IMR-90 (cell line): ENCODE measurements at regions not wholly inside any gene's neighbourhood (a gene's known extent, or its start where the extent isn't known, plus 50 kb on each side); places are given as distances from the start of the nearest gene placed in this dataset.
A peak's percentile ranks its signal among the peaks of the same experiment; 100 is the strongest.

Source experiments
- ATAC-seq: fragments of 200-7000 bp; cut with Tn5 transposase; 2 replicates; pipeline ENCODE4 v1.9.1; 2020; ENCODE audit warnings: low read depth, mild to moderate bottlenecking, moderate library complexity
- BruUV-seq: library from RNA; stranded (reverse); fragments of 400-500 nt; replicated peaks from 2 replicates; lab custom pipeline; 2021; lab: Mats Ljungman, UMichigan
- CTCF ChIA-PET: fragments of 300-600 bp; formaldehyde crosslinking; extraction: SDS; loops from one replicate; lab custom pipeline; 2021; ENCODE audit warnings: antibody characterized with exemption; lab: Yijun Ruan, JAX
- POLR2A ChIA-PET: fragments of 300-600 bp; sonication (Branson Sonifier 250); formaldehyde crosslinking; loops from one replicate; lab custom pipeline; 2022; ENCODE audit warnings: antibody characterized with exemption; ENCODE audit not compliant: unreplicated experiment; lab: Charles Lee
- DNase-seq: peaks from one replicate; pipeline ENCODE4 v3.0.0; 2013
- H2AFZ ChIP-seq: replicated peaks from 2 replicates; pipeline ENCODE3; 2013; ENCODE audit warnings: low read length, mild to moderate bottlenecking; ENCODE audit not compliant: poor library complexity
- H2AK5ac ChIP-seq: 2 replicates; pipeline ENCODE4 v1.6.1; 2013; ENCODE audit warnings: low read depth, low read length, inconsistent platforms
- H2AK9ac ChIP-seq: replicated peaks from 2 replicates; pipeline ENCODE3; 2013; ENCODE audit warnings: mild to moderate bottlenecking, low read depth, low read length, moderate library complexity; ENCODE audit not compliant: poor library complexity
- H2BK120ac ChIP-seq: 2 replicates; pipeline ENCODE4 v1.6.1; 2013; ENCODE audit warnings: low read depth, low read length, inconsistent platforms
- H2BK15ac ChIP-seq: 3 replicates; pipeline ENCODE4 v1.6.1; 2013; ENCODE audit warnings: low read depth, low read length, inconsistent platforms
- H2BK20ac ChIP-seq: 2 replicates; pipeline ENCODE4 v1.6.1; 2013; ENCODE audit warnings: low read depth, mild to moderate bottlenecking, inconsistent platforms, low read length, moderate library complexity
- H2BK5ac ChIP-seq: 2 replicates; pipeline ENCODE4 v1.6.1; 2013; ENCODE audit warnings: mild to moderate bottlenecking, low read depth, low read length, inconsistent platforms; ENCODE audit not compliant: poor library complexity, severe bottlenecking
- H3K14ac ChIP-seq: replicated peaks from 2 replicates; pipeline ENCODE4 v1.6.1; 2013; ENCODE audit warnings: low read depth, low read length, inconsistent platforms
- H3K18ac ChIP-seq: 2 replicates; pipeline ENCODE4 v1.6.1; 2013; ENCODE audit warnings: low read depth, low read length, control low read depth
- H3K23ac ChIP-seq: 2 replicates; pipeline ENCODE4 v1.6.1; 2013; ENCODE audit warnings: low read depth, low read length, inconsistent platforms
- H3K27ac ChIP-seq: 2 replicates; pipeline ENCODE4 v1.5.1; 2013; ENCODE audit warnings: mild to moderate bottlenecking, control low read depth, low read length; ENCODE audit not compliant: insufficient read depth
- H3K27me3 ChIP-seq: 2 replicates; pipeline ENCODE4 v1.6.1; 2013; ENCODE audit warnings: low read length; ENCODE audit not compliant: control insufficient read depth, insufficient read depth
- H3K36me3 ChIP-seq: 2 replicates; pipeline ENCODE4 v1.6.1; 2013; ENCODE audit warnings: low read length, mixed read lengths; ENCODE audit not compliant: control insufficient read depth, insufficient read depth
- H3K4ac ChIP-seq: 2 replicates; pipeline ENCODE4 v1.6.1; 2013; ENCODE audit warnings: low read depth, low read length, inconsistent platforms
- H3K4me1 ChIP-seq: 2 replicates; pipeline ENCODE4 v1.6.1; 2013; ENCODE audit warnings: low read length, mixed read lengths; ENCODE audit not compliant: control insufficient read depth, insufficient read depth
- H3K4me2 ChIP-seq: 2 replicates; pipeline ENCODE4 v1.6.1; 2013; ENCODE audit warnings: low read depth, mild to moderate bottlenecking, control low read depth, low read length, moderate library complexity
- H3K4me3 ChIP-seq: 2 replicates; pipeline ENCODE4 v1.5.1; 2013; ENCODE audit warnings: low read depth, mild to moderate bottlenecking, control low read depth, low read length, moderate library complexity; ENCODE audit not compliant: insufficient read depth
- H3K56ac ChIP-seq: 2 replicates; pipeline ENCODE4 v1.6.1; 2013; ENCODE audit warnings: low read length, inconsistent platforms; ENCODE audit not compliant: insufficient read depth; ENCODE audit errors: extremely low read depth
- H3K79me1 ChIP-seq, 2 experiments: 2 replicates each; pipeline ENCODE4 v1.6.1; 2013; ENCODE audit warnings: low read length in 2 of 2, inconsistent platforms in 1 of 2, low read depth in 1 of 2
- H3K9ac ChIP-seq: 2 replicates; pipeline ENCODE4 v1.6.1; 2013; ENCODE audit warnings: low read depth, low read length, control low read depth
- H3K9me1 ChIP-seq: 2 replicates; pipeline ENCODE4 v1.6.1; 2013; ENCODE audit warnings: low read length, inconsistent platforms; ENCODE audit not compliant: insufficient read depth
- H3K9me3 ChIP-seq: 2 replicates; pipeline ENCODE4 v1.6.1; 2013; ENCODE audit warnings: low read length; ENCODE audit not compliant: control insufficient read depth, insufficient read depth
- H4K20me1 ChIP-seq: 2 replicates; pipeline ENCODE4 v1.6.1; 2013; ENCODE audit warnings: low read length, inconsistent platforms; ENCODE audit not compliant: insufficient read depth
- H4K5ac ChIP-seq: 2 replicates; pipeline ENCODE4 v1.6.1; 2013; ENCODE audit warnings: mild to moderate bottlenecking, low read depth, low read length, control low read depth
- H4K8ac ChIP-seq, 2 experiments: 2 replicates each; pipeline ENCODE4 v1.6.1; 2013; ENCODE audit warnings: low read depth in 2 of 2, low read length in 2 of 2, control low read depth in 1 of 2, inconsistent platforms in 1 of 2
- H4K91ac ChIP-seq: 2 replicates; pipeline ENCODE4 v1.6.1; 2013; ENCODE audit warnings: low read depth, low read length, inconsistent platforms; ENCODE audit not compliant: insufficient read depth
- CHD1 ChIP-seq: IDR thresholded peaks from 2 replicates; pipeline ENCODE4 v1.6.1; 2012; ENCODE audit warnings: low read depth, low read length, improper control_type of control experiment
- FOS ChIP-seq: fragments of 150-350 bp; IDR thresholded peaks from 2 replicates; pipeline ENCODE4 v1.6.1; 2016; ENCODE audit warnings: low read depth, low read length
- MAZ ChIP-seq: IDR thresholded peaks from 2 replicates; pipeline ENCODE4 v1.6.1; 2012; ENCODE audit warnings: low read depth, mild to moderate bottlenecking, low read length, improper control_type of control experiment, moderate library complexity, borderline replicate concordance
- MXI1 ChIP-seq: IDR thresholded peaks from 2 replicates; pipeline ENCODE4 v1.6.1; 2012; ENCODE audit warnings: low read depth, mild to moderate bottlenecking, low read length, moderate library complexity, borderline replicate concordance
- NFE2L2 ChIP-seq: fragments of 150-350 bp; IDR thresholded peaks from 2 replicates; pipeline ENCODE4 v1.6.1; 2016; ENCODE audit warnings: low read depth, mild to moderate bottlenecking, low read length
- RAD21 ChIP-seq: IDR thresholded peaks from 2 replicates; pipeline ENCODE4 v1.6.1; 2012; ENCODE audit warnings: low read length, improper control_type of control experiment
- RCOR1 ChIP-seq: IDR thresholded peaks from 2 replicates; pipeline ENCODE4 v1.6.1; 2012; ENCODE audit warnings: mild to moderate bottlenecking, low read length, improper control_type of control experiment; ENCODE audit not compliant: insufficient replicate concordance
- USF2 ChIP-seq: fragments of 150-350 bp; IDR thresholded peaks from 2 replicates; pipeline ENCODE4 v1.6.1; 2017; ENCODE audit warnings: mild to moderate bottlenecking, antibody characterized with exemption, low read length, low read depth
- WGBS, 2 experiments: methylation state at CpG; one replicate each; pipeline versions ENCODE4 v1.1.5 to v1.1.7; 2013; ENCODE audit warnings: missing lambda C conversion rate in 2 of 2; ENCODE audit not compliant: insufficient read length in 1 of 2; ENCODE audit errors: extremely low coverage in 2 of 2; 5-methylcytosine and 5-hydroxymethylcytosine counted together
- dilution Hi-C: fragments of 300-500 bp; cut with HindIII; formaldehyde crosslinking; loops from one replicate; pipeline ENCODE4 v1.14.3; 2018; ENCODE audit warnings: low sequenced_read_pairs; ENCODE audit not compliant: unreplicated experiment
- in situ Hi-C: fragments of 300-500 bp; cut with MboI; formaldehyde crosslinking; loops from 3 replicates; pipeline ENCODE4 v1.14.3; 2019; ENCODE audit warnings: low sequenced_read_pairs, inconsistent platforms, mixed read lengths
- intact Hi-C: fragments of 100-400 bp; cut with micrococcal nuclease; formaldehyde crosslinking; loops from 2 replicates; pipeline ENCODE4 v1.10.0; 2022
- TF ChIP-seq, protein P1 (sequence below): fragments of 150-350 bp; IDR thresholded peaks from 2 replicates; pipeline ENCODE4 v1.6.1; 2016; ENCODE audit warnings: low read depth, mild to moderate bottlenecking, low read length, moderate library complexity, borderline replicate concordance

DNA sequence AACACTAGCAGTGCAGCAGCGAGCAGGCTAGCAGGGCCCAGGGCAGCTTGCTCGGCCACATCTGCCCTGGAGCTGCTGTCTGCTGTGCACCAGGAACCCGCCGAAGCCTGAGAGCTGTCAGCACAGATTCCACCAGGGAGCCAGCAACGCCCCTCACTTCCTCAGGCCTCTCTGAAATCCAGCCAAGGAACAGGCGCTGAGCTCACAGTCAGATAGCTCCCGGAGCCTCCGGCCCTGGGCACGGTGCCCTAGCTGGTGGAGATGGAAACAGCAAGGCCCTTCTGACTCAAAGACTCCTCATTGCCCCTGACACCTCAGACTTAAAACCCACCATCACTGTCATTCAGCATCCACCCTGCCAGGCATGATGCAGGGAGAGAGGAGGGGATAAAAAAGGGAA is 839.4 kb downstream of the MAFB start:
- Histone ChIP-seq H2AFZ (peak overlapping the region; percentile 53), H3K36me3 (no peaks in the 10 kb centered on the region), H2AK5ac (no peak overlapping the region), H3K9me1 (peaks cover 10% of the 10 kb centered on the region), H2BK5ac (peak overlapping the region; percentile 16), H3K4me1 (peaks cover 33% of the 10 kb centered on the region), H4K8ac (peak overlapping the region; percentile 14 to 61; a peak in 3 of 4 replicates), H3K4me3 (no peak overlapping the region), H2BK120ac (peak overlapping the region; percentile 35), H3K14ac (peak overlapping the region; percentile 27; the same call in 1 of the 2 replicates), H3K27ac (no peak overlapping the region), H4K91ac (peak overlapping the region; percentile 53; the same call in 1 of the 2 replicates), H2AK9ac (peak overlapping the region; percentile 56), H4K20me1 (no peaks in the 10 kb centered on the region), H3K23ac (no peak overlapping the region), H3K18ac (no peak overlapping the region; the same call in 1 of the 2 replicates), H2BK20ac (peak overlapping the region; percentile 47; the same call in 1 of the 2 replicates), H3K4me2 (peak overlapping the region; percentile 43; the same call in 1 of the 2 replicates), H3K9ac (no peak overlapping the region), H3K9me3 (no peaks in the 10 kb centered on the region), H2BK15ac (no peak overlapping the region), H4K5ac (no peak overlapping the region), H3K56ac (no peak overlapping the region), H3K4ac (peak overlapping the region; percentile 51), H3K79me1 (no peaks in the 10 kb centered on the region), H3K27me3 (peaks cover 6% of the 10 kb centered on the region; the same call in 1 of the 2 replicates)
- no TSS peak for BruUV-seq
- 5% methylated on average over 4 of the region's 9 CpGs; no CpG with 5 or more reads in 1 of the 2 experiments for WGBS, 2 experiments
- ATAC-seq (peak; percentile 83), DNase-seq (peak; percentile 94)
- TF ChIP-seq NFE2L2 = no peak
- TF ChIP-seq FOS = 0 out of 2 replicates have a peak, but pooled peaks have one; percentile 11
- TF ChIP-seq, protein P1, sequence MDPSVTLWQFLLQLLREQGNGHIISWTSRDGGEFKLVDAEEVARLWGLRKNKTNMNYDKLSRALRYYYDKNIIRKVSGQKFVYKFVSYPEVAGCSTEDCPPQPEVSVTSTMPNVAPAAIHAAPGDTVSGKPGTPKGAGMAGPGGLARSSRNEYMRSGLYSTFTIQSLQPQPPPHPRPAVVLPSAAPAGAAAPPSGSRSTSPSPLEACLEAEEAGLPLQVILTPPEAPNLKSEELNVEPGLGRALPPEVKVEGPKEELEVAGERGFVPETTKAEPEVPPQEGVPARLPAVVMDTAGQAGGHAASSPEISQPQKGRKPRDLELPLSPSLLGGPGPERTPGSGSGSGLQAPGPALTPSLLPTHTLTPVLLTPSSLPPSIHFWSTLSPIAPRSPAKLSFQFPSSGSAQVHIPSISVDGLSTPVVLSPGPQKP = no peak
- TF ChIP-seq MXI1 = peak; percentile 68; the same call in 1 of the 2 replicates
- TF ChIP-seq RAD21 = peak; percentile 29
- TF ChIP-seq CHD1 = no peak
- no peak for TF ChIP-seq USF2
- TF ChIP-seq RCOR1 = peak; percentile 37
- peak; percentile 47; the same call in 1 of the 2 replicates for TF ChIP-seq MAZ
- in situ Hi-C loops = loop anchor here (25.0 kb wide), 1 partner anchor 1113 kb away; no protein-coding TSS in a partner anchor
- POLR2A ChIA-PET = no interaction called here
- dilution Hi-C loops = no loop called here
- intact Hi-C loops = no loop called here
- CTCF ChIA-PET = interaction anchor here (1.4 to 3.0 kb wide), 3 partner anchors 20 to 42 kb away, joined by 3 to 14 read pairs (median 10); no protein-coding TSS in a partner anchor
